ENCODE measurements at regions not wholly inside any gene's neighbourhood (a gene's known extent, or its start where the extent isn't known, plus 50 kb on each side); places are given as distances from the start of the nearest gene placed in this dataset.

DNA sequence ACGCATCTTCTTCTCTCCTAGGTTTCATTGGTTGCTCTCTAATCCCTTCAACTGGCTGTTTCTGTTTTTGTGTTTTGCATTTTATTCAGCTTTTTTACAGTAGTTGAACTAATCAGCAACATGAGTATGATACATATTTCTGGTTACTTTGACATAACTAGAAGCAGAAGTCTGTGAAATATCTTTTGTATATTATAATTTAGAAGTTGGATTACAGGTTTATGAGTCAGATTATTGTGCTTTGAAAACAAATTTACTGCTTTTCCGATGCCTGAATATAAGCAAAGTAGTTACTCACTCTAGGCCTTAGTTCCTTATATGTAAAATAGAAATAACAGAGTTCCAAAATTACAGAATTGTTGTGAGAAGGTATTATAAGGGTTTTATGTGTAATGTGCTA, 96.2 kb upstream of the MEOX2 start:
- no peak for TF ChIP-seq CTCF (IDR thresholded peaks at IDR 0.05 in 4 of 5, conservative IDR thresholded peaks at IDR 0.05 in 1 of 5)
- no peak for TF ChIP-seq POLR2A (IDR thresholded peaks at IDR 0.05)
